Effector memory CD4-positive, alpha-beta T cell (primary cell): ENCODE measurements at regions not wholly inside any gene's neighbourhood (a gene's known extent, or its start where the extent isn't known, plus 50 kb on each side); places are given as distances from the start of the nearest gene placed in this dataset.

Source experiments
- DNase-seq, 3 donors: peaks; one replicate each; pipeline ENCODE4 v3.0.0-alpha.2; 2020
- H3K27ac ChIP-seq: 2 replicates; pipeline ENCODE4 v1.7.0; 2013; ENCODE audit warnings: mild to moderate bottlenecking, low read length, moderate library complexity; ENCODE audit not compliant: insufficient read depth, poor library complexity, severe bottlenecking
- H3K27me3 ChIP-seq: replicated peaks from 2 replicates; pipeline ENCODE4 v1.7.0; 2013; ENCODE audit warnings: mild to moderate bottlenecking, low read length; ENCODE audit not compliant: insufficient read depth, control insufficient read depth, poor library complexity, severe bottlenecking
- H3K36me3 ChIP-seq: 2 replicates; pipeline ENCODE4 v1.7.0; 2013; ENCODE audit warnings: mild to moderate bottlenecking, low read length, moderate library complexity; ENCODE audit not compliant: control insufficient read depth, insufficient read depth
- H3K4me1 ChIP-seq: 2 replicates; pipeline ENCODE4 v1.7.0; 2013; ENCODE audit warnings: low read length, mild to moderate bottlenecking; ENCODE audit not compliant: control insufficient read depth, insufficient read depth, poor library complexity, severe bottlenecking
- H3K4me3 ChIP-seq: 2 replicates; pipeline ENCODE4 v1.7.0; 2013; ENCODE audit warnings: low read length, low read depth, mild to moderate bottlenecking; ENCODE audit not compliant: insufficient read depth, poor library complexity, severe bottlenecking
- H3K9me3 ChIP-seq: 2 replicates; pipeline ENCODE4 v1.7.0; 2013; ENCODE audit warnings: mild to moderate bottlenecking, low read length, moderate library complexity; ENCODE audit not compliant: control insufficient read depth

GRCh38 chr2:120796094-120796493 lies 60.4 kb downstream of the GLI2 start:
- Histone ChIP-seq H3K9me3 (no peaks in the 10 kb centered on the region), H3K27me3 (no peaks in the 10 kb centered on the region), H3K27ac (no peak overlapping the region), H3K4me3 (no peak overlapping the region), H3K36me3 (no peaks in the 10 kb centered on the region), H3K4me1 (no peaks in the 10 kb centered on the region)
- DNase-seq = no peak

- H3K27me3 ChIP-seq = no peaks in the 10 kb centered on the region
- H3K27ac ChIP-seq = no peak overlapping the region
- H3K9me3 ChIP-seq = no peaks in the 10 kb centered on the region
- no peak overlapping the region for H3K4me3 ChIP-seq
- no peaks in the 10 kb centered on the region for H3K36me3 ChIP-seq
- no peak for DNase-seq
- H3K4me1 ChIP-seq = no peaks in the 10 kb centered on the region
Measured at GRCh38 chr2:120797421-120798221, 62.0 kb downstream of the GLI2 start.

- H3K9me3 ChIP-seq = no peaks in the 10 kb centered on the region
- H3K4me3 ChIP-seq = no peak overlapping the region
- no peaks in the 10 kb centered on the region for H3K27me3 ChIP-seq
- no peaks in the 10 kb centered on the region for H3K4me1 ChIP-seq
- H3K36me3 ChIP-seq = no peaks in the 10 kb centered on the region
- DNase-seq = no peak
- no peak overlapping the region for H3K27ac ChIP-seq
Measured at GRCh38 chr2:120798567-120799247, 63.0 kb downstream of the GLI2 start.

- H3K27ac ChIP-seq = no peak overlapping the region
- no peaks in the 10 kb centered on the region for H3K9me3 ChIP-seq
- no peaks in the 10 kb centered on the region for H3K4me1 ChIP-seq
- H3K27me3 ChIP-seq = peaks cover 4% of the 10 kb centered on the region
- no peak overlapping the region for H3K4me3 ChIP-seq
- H3K36me3 ChIP-seq = no peaks in the 10 kb centered on the region
- no peak for DNase-seq
Measured at GRCh38 chr2:120802158-120802557, 66.5 kb downstream of the GLI2 start.

- Histone ChIP-seq H3K4me1 (no peaks in the 10 kb centered on the region), H3K27ac (no peak overlapping the region), H3K4me3 (no peak overlapping the region), H3K36me3 (no peaks in the 10 kb centered on the region), H3K27me3 (peaks cover 4% of the 10 kb centered on the region), H3K9me3 (no peaks in the 10 kb centered on the region)
- DNase-seq = no peak
Measured at GRCh38 chr2:120802867-120803484, 67.3 kb downstream of the GLI2 start.

GRCh38 chr2:120803764-120804335 lies 68.2 kb downstream of the GLI2 start:
- no peaks in the 10 kb centered on the region for H3K4me1 ChIP-seq
- DNase-seq = no peak
- peaks cover 4% of the 10 kb centered on the region for H3K27me3 ChIP-seq
- H3K27ac ChIP-seq = no peak overlapping the region
- no peaks in the 10 kb centered on the region for H3K36me3 ChIP-seq
- no peak overlapping the region for H3K4me3 ChIP-seq
- no peaks in the 10 kb centered on the region for H3K9me3 ChIP-seq

- Histone ChIP-seq H3K27me3 (peaks cover 4% of the 10 kb centered on the region), H3K36me3 (no peaks in the 10 kb centered on the region), H3K9me3 (no peaks in the 10 kb centered on the region), H3K4me3 (no peak overlapping the region), H3K4me1 (no peaks in the 10 kb centered on the region), H3K27ac (no peak overlapping the region)
- no peak for DNase-seq
Measured at GRCh38 chr2:120804459-120804858, 68.8 kb downstream of the GLI2 start.

- Histone ChIP-seq H3K27ac (no peak overlapping the region), H3K9me3 (no peaks in the 10 kb centered on the region), H3K4me1 (no peaks in the 10 kb centered on the region), H3K27me3 (peaks cover 4% of the 10 kb centered on the region), H3K4me3 (no peak overlapping the region), H3K36me3 (no peaks in the 10 kb centered on the region)
- DNase-seq = no peak
Measured at GRCh38 chr2:120805011-120805410, 69.3 kb downstream of the GLI2 start.

- DNase-seq = no peak
- Histone ChIP-seq H3K9me3 (no peaks in the 10 kb centered on the region), H3K27ac (no peak overlapping the region), H3K4me3 (no peak overlapping the region), H3K4me1 (no peaks in the 10 kb centered on the region), H3K36me3 (no peaks in the 10 kb centered on the region), H3K27me3 (peaks cover 4% of the 10 kb centered on the region)
Measured at GRCh38 chr2:120805602-120806001, 69.9 kb downstream of the GLI2 start.

GRCh38 chr2:120807751-120808150 lies 72.1 kb downstream of the GLI2 start:
- H3K9me3 ChIP-seq = no peaks in the 10 kb centered on the region
- no peak for DNase-seq
- no peaks in the 10 kb centered on the region for H3K36me3 ChIP-seq
- H3K27me3 ChIP-seq = peaks cover 4% of the 10 kb centered on the region
- no peak overlapping the region for H3K4me3 ChIP-seq
- no peaks in the 10 kb centered on the region for H3K4me1 ChIP-seq
- no peak overlapping the region for H3K27ac ChIP-seq
